IPS-18c (cell line): ENCODE measurements at regions not wholly inside any gene's neighbourhood (a gene's known extent, or its start where the extent isn't known, plus 50 kb on each side); places are given as distances from the start of the nearest gene placed in this dataset.
"Not testable (repeated sequence)": the region's sequence is repeated elsewhere in the genome, so short reads cannot be mapped to it uniquely, and the experiment has no call there.

Source experiments
- H3K4me3 ChIP-seq: 2 replicates; pipeline ENCODE4 v1.7.0; 2013; ENCODE audit warnings: low read depth, mild to moderate bottlenecking, low read length, moderate library complexity; ENCODE audit not compliant: insufficient read depth
- H3K9me3 ChIP-seq: one replicate; pipeline ENCODE4 v1.6.1; 2013; ENCODE audit warnings: mild to moderate bottlenecking, low read length, moderate library complexity; ENCODE audit not compliant: control insufficient read depth, insufficient read depth

GRCh38 chr3:124333931-124334640 lies 342.2 kb upstream of the ROPN1 start:
- Histone ChIP-seq H3K4me3 (no peak overlapping the region), H3K9me3 (peaks cover 2% of the 10 kb centered on the region)

GRCh38 chr3:124336067-124336656 lies 344.2 kb upstream of the ROPN1 start:
- H3K9me3 ChIP-seq: peaks cover 2% of the 10 kb centered on the region
- no peak overlapping the region for H3K4me3 ChIP-seq

GRCh38 chr3:124345845-124346244 lies 353.9 kb upstream of the ROPN1 start:
- Histone ChIP-seq H3K9me3 (no peaks in the 10 kb centered on the region), H3K4me3 (no peak overlapping the region)

GRCh38 chr3:124346487-124346886 lies 354.6 kb upstream of the ROPN1 start:
- H3K4me3 ChIP-seq: no peak overlapping the region
- H3K9me3 ChIP-seq: no peaks in the 10 kb centered on the region

GRCh38 chr3:124347418-124347817 lies 355.5 kb upstream of the ROPN1 start:
- Histone ChIP-seq H3K9me3 (no peaks in the 10 kb centered on the region), H3K4me3 (no peak overlapping the region)

GRCh38 chr3:124348555-124348954 lies 356.6 kb upstream of the ROPN1 start:
- H3K4me3 ChIP-seq, H3K9me3 ChIP-seq: not testable (repeated sequence)

- Histone ChIP-seq H3K4me3 (no peak overlapping the region), H3K9me3 (no peaks in the 10 kb centered on the region)
Observed at GRCh38 chr3:124351430-124352148, 359.7 kb upstream of the ROPN1 start.

- no peak overlapping the region for H3K4me3 ChIP-seq
- no peaks in the 10 kb centered on the region for H3K9me3 ChIP-seq
Observed at GRCh38 chr3:124352149-124352539, 360.2 kb upstream of the ROPN1 start.

- Histone ChIP-seq H3K4me3 (no peak overlapping the region), H3K9me3 (no peaks in the 10 kb centered on the region)
Observed at GRCh38 chr3:124353691-124354090, 361.8 kb upstream of the ROPN1 start.

GRCh38 chr3:124354150-124354549 lies 362.2 kb upstream of the ROPN1 start:
- Histone ChIP-seq H3K4me3 (no peak overlapping the region), H3K9me3 (no peaks in the 10 kb centered on the region)

- H3K4me3 ChIP-seq: no peak overlapping the region
- H3K9me3 ChIP-seq: no peaks in the 10 kb centered on the region
Observed at GRCh38 chr3:124358156-124358555, 366.2 kb upstream of the ROPN1 start.

- no peak overlapping the region for H3K4me3 ChIP-seq
- H3K9me3 ChIP-seq: no peaks in the 10 kb centered on the region
Observed at GRCh38 chr3:124360155-124360554, 368.2 kb upstream of the ROPN1 start.

GRCh38 chr3:124360563-124360962 lies 368.6 kb upstream of the ROPN1 start:
- no peak overlapping the region for H3K4me3 ChIP-seq
- no peaks in the 10 kb centered on the region for H3K9me3 ChIP-seq

GRCh38 chr3:124361566-124361965 lies 368.7 kb upstream of the UMPS start:
- H3K9me3 ChIP-seq: no peaks in the 10 kb centered on the region
- no peak overlapping the region for H3K4me3 ChIP-seq

GRCh38 chr3:124362455-124362854 lies 367.8 kb upstream of the UMPS start:
- H3K4me3 ChIP-seq: no peak overlapping the region
- H3K9me3 ChIP-seq: no peaks in the 10 kb centered on the region

GRCh38 chr3:124363476-124363875 lies 366.8 kb upstream of the UMPS start:
- Histone ChIP-seq H3K4me3 (no peak overlapping the region), H3K9me3 (no peaks in the 10 kb centered on the region)

- no peaks in the 10 kb centered on the region for H3K9me3 ChIP-seq
- no peak overlapping the region for H3K4me3 ChIP-seq
Observed at GRCh38 chr3:124364317-124365020, 365.8 kb upstream of the UMPS start.

GRCh38 chr3:124366655-124367054 lies 363.6 kb upstream of the UMPS start:
- H3K9me3 ChIP-seq: not testable (repeated sequence)

More at GRCh38 chr3:124366655-124367054, 363.6 kb upstream of the UMPS start:
- H3K4me3 ChIP-seq: not testable (repeated sequence)
